ENCODE measurements at regions not wholly inside any gene's neighbourhood (a gene's known extent, or its start where the extent isn't known, plus 50 kb on each side); places are given as distances from the start of the nearest gene placed in this dataset.

DNA sequence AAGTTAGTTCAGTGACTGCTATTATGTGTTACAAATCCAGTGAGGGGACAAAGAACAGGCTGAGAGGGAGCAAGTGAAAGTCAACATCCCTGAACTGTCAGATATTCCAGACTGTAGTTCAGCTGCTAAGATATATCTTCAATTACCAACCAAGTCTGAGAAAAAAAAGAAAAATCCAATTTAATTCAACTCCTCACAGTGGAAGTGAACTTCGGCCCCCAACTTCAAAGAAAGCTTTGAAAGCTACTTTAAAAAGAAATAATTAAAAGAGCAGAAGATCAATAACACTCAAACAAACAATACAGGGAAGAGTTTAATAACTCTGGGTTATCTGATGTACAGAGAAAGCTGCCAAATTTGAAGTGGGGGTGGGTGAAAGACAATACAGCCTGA is 174.0 kb downstream of the SERPINI1 start:
- ATAC-seq (ENCODE audit: insufficient read depth, low read depth) (no peak), DNase-seq (no peak)
- no peaks in the 10 kb centered on the region for H3K27me3 ChIP-seq (ENCODE audit: insufficient read depth, low read length, poor library complexity)
- no peaks in the 10 kb centered on the region for H3K36me3 ChIP-seq (ENCODE audit: insufficient read depth, low read length)
- H3K4me3 ChIP-seq (ENCODE audit: low read depth in 1 of 2, low read length in 2 of 2): no peak overlapping the region
- TF ChIP-seq EZH2 (IDR thresholded peaks at IDR 0.05; ENCODE audit: borderline replicate concordance, low read depth, low read length, severe bottlenecking): no peak
- TF ChIP-seq, protein P1, sequence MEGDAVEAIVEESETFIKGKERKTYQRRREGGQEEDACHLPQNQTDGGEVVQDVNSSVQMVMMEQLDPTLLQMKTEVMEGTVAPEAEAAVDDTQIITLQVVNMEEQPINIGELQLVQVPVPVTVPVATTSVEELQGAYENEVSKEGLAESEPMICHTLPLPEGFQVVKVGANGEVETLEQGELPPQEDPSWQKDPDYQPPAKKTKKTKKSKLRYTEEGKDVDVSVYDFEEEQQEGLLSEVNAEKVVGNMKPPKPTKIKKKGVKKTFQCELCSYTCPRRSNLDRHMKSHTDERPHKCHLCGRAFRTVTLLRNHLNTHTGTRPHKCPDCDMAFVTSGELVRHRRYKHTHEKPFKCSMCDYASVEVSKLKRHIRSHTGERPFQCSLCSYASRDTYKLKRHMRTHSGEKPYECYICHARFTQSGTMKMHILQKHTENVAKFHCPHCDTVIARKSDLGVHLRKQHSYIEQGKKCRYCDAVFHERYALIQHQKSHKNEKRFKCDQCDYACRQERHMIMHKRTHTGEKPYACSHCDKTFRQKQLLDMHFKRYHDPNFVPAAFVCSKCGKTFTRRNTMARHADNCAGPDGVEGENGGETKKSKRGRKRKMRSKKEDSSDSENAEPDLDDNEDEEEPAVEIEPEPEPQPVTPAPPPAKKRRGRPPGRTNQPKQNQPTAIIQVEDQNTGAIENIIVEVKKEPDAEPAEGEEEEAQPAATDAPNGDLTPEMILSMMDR (IDR thresholded peaks at IDR 0.05; ENCODE audit: borderline replicate concordance, extremely low read depth, low read length, poor library complexity, severe bottlenecking): no peak
- no peaks in the 10 kb centered on the region for H4K20me1 ChIP-seq (ENCODE audit: insufficient read depth, low read length)
- H2AFZ ChIP-seq (ENCODE audit: low read depth, low read length): no peak overlapping the region
- no peaks in the 10 kb centered on the region for H3K9me3 ChIP-seq (ENCODE audit: insufficient read depth, low read length, severe bottlenecking)
- H3K4me2 ChIP-seq (ENCODE audit: insufficient read depth, low read length): no peak overlapping the region
- H3K9ac ChIP-seq (ENCODE audit: low read depth, low read length): no peak overlapping the region
- H3K27ac ChIP-seq (ENCODE audit: low read length): no peak overlapping the region
- no peaks in the 10 kb centered on the region for H3K79me2 ChIP-seq (ENCODE audit: insufficient read depth, low read length)
- H3K4me1 ChIP-seq (ENCODE audit: insufficient read depth, low read length): no peaks in the 10 kb centered on the region

DNA sequence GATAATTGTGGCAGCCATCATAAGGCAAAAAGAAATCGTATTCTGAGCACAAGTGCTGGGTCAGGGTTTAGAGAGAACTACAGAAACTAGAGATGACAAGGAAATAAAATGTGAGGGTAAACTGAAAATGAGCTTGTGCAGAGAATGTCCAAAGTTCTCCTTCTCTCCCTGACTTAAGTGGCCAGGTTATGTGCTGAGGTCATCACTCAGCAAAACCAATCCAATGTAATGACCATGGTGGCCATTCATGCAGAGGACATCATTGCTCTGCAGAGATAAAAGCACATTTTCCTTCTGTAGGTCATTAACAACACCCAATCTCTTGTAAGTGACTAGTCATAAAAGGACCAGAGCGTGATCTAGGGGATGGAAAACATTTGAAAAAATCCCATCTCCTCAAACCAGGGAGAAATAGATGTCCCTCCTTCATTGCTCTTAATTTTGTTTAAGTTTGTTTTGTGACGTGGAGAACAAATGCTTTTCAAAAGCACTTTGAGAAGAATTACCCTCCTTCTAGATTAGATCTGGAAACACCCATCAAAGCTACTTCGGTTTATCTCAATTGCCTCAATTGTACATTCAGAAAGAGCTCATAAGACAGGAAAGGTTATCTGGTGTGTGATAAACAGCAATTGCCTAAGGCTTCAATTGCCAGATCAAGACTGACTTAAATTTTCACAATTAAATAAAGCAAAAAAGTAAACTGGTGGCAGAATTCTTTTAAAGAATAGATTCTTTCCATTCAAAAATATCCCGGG is 173.4 kb downstream of the SERPINI1 start:
- no peaks in the 10 kb centered on the region for H4K20me1 ChIP-seq (ENCODE audit: insufficient read depth, low read length)
- DNase-seq (no peak), ATAC-seq (ENCODE audit: insufficient read depth, low read depth) (no peak)
- TF ChIP-seq EZH2 (IDR thresholded peaks at IDR 0.05; ENCODE audit: borderline replicate concordance, low read depth, low read length, severe bottlenecking): no peak
- TF ChIP-seq, protein P1 (IDR thresholded peaks at IDR 0.05; ENCODE audit: borderline replicate concordance, extremely low read depth, low read length, poor library complexity, severe bottlenecking): no peak
- no peak overlapping the region for H3K4me2 ChIP-seq (ENCODE audit: insufficient read depth, low read length)
- no peaks in the 10 kb centered on the region for H3K79me2 ChIP-seq (ENCODE audit: insufficient read depth, low read length)
- H3K9ac ChIP-seq (ENCODE audit: low read depth, low read length): no peak overlapping the region
- H3K27me3 ChIP-seq (ENCODE audit: insufficient read depth, low read length, poor library complexity): no peaks in the 10 kb centered on the region
- H3K36me3 ChIP-seq (ENCODE audit: insufficient read depth, low read length): no peaks in the 10 kb centered on the region
- no peak overlapping the region for H3K4me3 ChIP-seq (ENCODE audit: low read depth in 1 of 2, low read length in 2 of 2)
- H2AFZ ChIP-seq (ENCODE audit: low read depth, low read length): no peak overlapping the region
- no peaks in the 10 kb centered on the region for H3K9me3 ChIP-seq (ENCODE audit: insufficient read depth, low read length, severe bottlenecking)
- no peak overlapping the region for H3K27ac ChIP-seq (ENCODE audit: low read length)
- H3K4me1 ChIP-seq (ENCODE audit: insufficient read depth, low read length): no peaks in the 10 kb centered on the region

DNA sequence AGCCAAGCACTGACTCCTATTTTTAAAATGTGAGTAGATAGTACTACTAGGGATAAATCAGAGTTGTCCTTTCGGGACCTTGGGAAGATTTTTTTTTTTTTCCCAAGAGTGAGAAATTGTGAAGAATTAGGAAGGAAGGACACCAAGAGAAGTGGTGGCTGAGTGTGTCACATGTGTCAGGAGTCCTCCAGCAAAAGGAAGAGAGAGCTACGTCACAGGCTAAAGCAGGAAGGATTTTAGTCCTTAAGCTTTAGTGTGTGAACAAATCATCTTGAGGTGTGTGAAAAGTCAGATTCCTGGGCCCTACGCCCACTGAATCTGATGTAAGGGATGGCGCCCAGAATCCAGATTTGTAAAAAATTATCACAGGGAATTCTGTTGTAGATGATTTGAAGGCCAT is 172.7 kb downstream of the SERPINI1 start:
- no peak for ATAC-seq (ENCODE audit: insufficient read depth, low read depth)
- no peaks in the 10 kb centered on the region for H3K9me3 ChIP-seq (ENCODE audit: insufficient read depth, low read length, severe bottlenecking)

More for the DNA sequence above, 172.7 kb downstream of the SERPINI1 start:
- DNase-seq: no peak
- no peak overlapping the region for H2AFZ ChIP-seq (ENCODE audit: low read depth, low read length)
- TF ChIP-seq, protein P1 (IDR thresholded peaks at IDR 0.05; ENCODE audit: borderline replicate concordance, extremely low read depth, low read length, poor library complexity, severe bottlenecking): no peak
- TF ChIP-seq EZH2 (IDR thresholded peaks at IDR 0.05; ENCODE audit: borderline replicate concordance, low read depth, low read length, severe bottlenecking): no peak
- no peaks in the 10 kb centered on the region for H4K20me1 ChIP-seq (ENCODE audit: insufficient read depth, low read length)
- no peaks in the 10 kb centered on the region for H3K36me3 ChIP-seq (ENCODE audit: insufficient read depth, low read length)
- H3K79me2 ChIP-seq (ENCODE audit: insufficient read depth, low read length): no peaks in the 10 kb centered on the region
- H3K4me3 ChIP-seq (ENCODE audit: low read depth in 1 of 2, low read length in 2 of 2): no peak overlapping the region
- no peaks in the 10 kb centered on the region for H3K27me3 ChIP-seq (ENCODE audit: insufficient read depth, low read length, poor library complexity)
- H3K4me2 ChIP-seq (ENCODE audit: insufficient read depth, low read length): no peak overlapping the region
- H3K27ac ChIP-seq (ENCODE audit: low read length): no peak overlapping the region
- H3K4me1 ChIP-seq (ENCODE audit: insufficient read depth, low read length): no peaks in the 10 kb centered on the region
- no peak overlapping the region for H3K9ac ChIP-seq (ENCODE audit: low read depth, low read length)

Data from DND-41 (cell line).